Neural progenitor cell (in vitro differentiated cells): ENCODE measurements at regions not wholly inside any gene's neighbourhood (a gene's known extent, or its start where the extent isn't known, plus 50 kb on each side); places are given as distances from the start of the nearest gene placed in this dataset.

Experiments used
- CTCF ChIP-seq: fragments of 200-600 bp; sonication (generic); IDR thresholded peaks from 2 replicates; pipeline ENCODE4 v1.5.1; 2017; ENCODE audit warnings: antibody characterized with exemption, mild to moderate bottlenecking
- EZH2phosphoT487 ChIP-seq: fragments of 200-600 bp; sonication (generic); IDR thresholded peaks from 2 replicates; pipeline ENCODE4 v1.6.1; 2017; ENCODE audit warnings: antibody characterized with exemption

GRCh38 chr9:115234094-115234493 is 116.1 kb upstream of the TNC start:
- TF ChIP-seq CTCF (no peak), EZH2phosphoT487 (no peak)
